ENCODE measurements at regions not wholly inside any gene's neighbourhood (a gene's known extent, or its start where the extent isn't known, plus 50 kb on each side); places are given as distances from the start of the nearest gene placed in this dataset.

DNA sequence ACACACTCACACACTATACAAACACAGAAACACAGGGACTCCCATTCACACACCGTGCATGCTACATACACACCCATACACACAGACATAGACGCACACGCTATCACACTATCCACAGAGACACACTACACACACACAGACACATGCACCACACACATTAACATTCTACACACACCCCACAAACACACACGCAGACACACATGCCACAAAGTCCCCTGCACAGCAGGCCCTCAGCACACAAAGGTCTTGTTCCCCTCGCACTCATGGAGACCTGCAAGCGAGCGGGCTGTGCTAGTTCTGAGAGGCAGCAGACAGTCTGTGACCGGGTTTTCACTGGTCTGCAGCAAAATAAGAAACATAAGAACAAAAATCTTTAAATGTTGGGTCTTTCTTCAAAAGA lies 429.6 kb upstream of the SALL3 start:
- Histone ChIP-seq H3K36me3 (replicated peaks in 1 of 2; ENCODE audit: control insufficient read depth in 2 of 2, insufficient read depth in 2 of 2, low read length in 2 of 2) (no peaks in the 10 kb centered on the region), H3K4me1 (ENCODE audit: control insufficient read depth in 2 of 2, insufficient read depth in 1 of 2, low read depth in 1 of 2, low read length in 2 of 2) (no peaks in the 10 kb centered on the region), H3K14ac (ENCODE audit: low read length) (peak overlapping the region; percentile 48), H3K23ac (ENCODE audit: low read depth, low read length, poor library complexity) (no peak overlapping the region), H2BK12ac (ENCODE audit: low read length) (no peak overlapping the region), H3K27ac (replicated peaks; ENCODE audit: low read length) (no peak overlapping the region), H3K4ac (ENCODE audit: low read length) (peak overlapping the region; percentile 40), H3K27me3 (ENCODE audit: control insufficient read depth in 3 of 3, insufficient read depth in 3 of 3, low read depth in 1 of 3, low read length in 3 of 3) (no peaks in the 10 kb centered on the region), H2BK120ac (ENCODE audit: low read depth, low read length) (no peak overlapping the region), H2BK5ac (ENCODE audit: low read length) (no peak overlapping the region), H3K9ac (ENCODE audit: low read depth, low read length, poor library complexity) (no peak overlapping the region), H3K79me1 (ENCODE audit: low read depth, low read length) (no peaks in the 10 kb centered on the region), H4K8ac (ENCODE audit: low read depth, low read length) (no peak overlapping the region), H3K4me3 (ENCODE audit: low read length in 2 of 2) (no peak overlapping the region), H4K91ac (ENCODE audit: low read depth, low read length, poor library complexity) (no peak overlapping the region), H2AFZ (ENCODE audit: low read length) (no peak overlapping the region), H2AK5ac (ENCODE audit: low read depth, low read length) (no peak overlapping the region), H3K9me3 (replicated peaks in 1 of 2; ENCODE audit: control insufficient read depth in 2 of 2, insufficient read depth in 1 of 2, low read depth in 1 of 2, low read length in 2 of 2) (peaks cover 0 to 9% of the 10 kb centered on the region in 2 donors), H2BK15ac (ENCODE audit: low read length) (no peak overlapping the region), H3K4me2 (ENCODE audit: insufficient read depth, low read length, poor library complexity, severe bottlenecking) (no peak overlapping the region), H3K18ac (ENCODE audit: low read length) (peak overlapping the region; percentile 59)
- no peak for DNase-seq (ENCODE audit: low spot score)
- WGBS, 2 donors (ENCODE audit: extremely low coverage in 2 of 2, insufficient read length in 2 of 2, insufficient replicate concordance in 1 of 2) = no CpG with 5 or more reads among the region's 8 CpGs

DNA sequence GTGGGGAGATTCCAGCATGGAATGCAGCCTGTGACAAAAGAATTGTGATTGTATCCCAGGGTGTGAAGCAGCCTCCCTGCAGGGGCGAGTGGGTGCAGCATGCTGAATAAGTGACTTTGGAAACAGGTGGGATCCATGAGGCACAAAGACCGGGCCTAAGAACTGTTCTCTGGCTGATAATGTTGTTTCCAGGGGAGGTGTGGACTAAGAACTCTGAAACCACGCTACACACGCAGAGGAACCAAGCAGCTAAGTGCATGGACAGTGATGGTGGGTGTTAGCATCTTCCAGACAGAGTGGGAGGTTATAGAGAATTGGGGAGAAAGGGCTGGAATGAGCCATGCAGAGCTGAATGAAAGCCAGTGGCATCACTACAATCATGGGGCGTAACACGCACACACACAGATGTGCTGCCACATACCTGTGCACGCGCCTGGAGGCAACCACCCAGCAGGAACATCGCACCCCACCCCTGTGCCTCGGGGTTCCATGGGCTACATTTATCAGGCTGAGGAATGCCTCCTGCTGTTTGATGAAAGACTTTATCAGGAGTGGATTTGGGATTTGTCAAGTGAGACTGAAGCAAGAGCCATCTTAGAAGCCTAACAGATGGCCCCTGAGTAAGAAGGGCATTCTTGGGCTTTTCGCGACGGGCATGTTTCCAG lies 424.5 kb upstream of the SALL3 start:
- Histone ChIP-seq H3K14ac (ENCODE audit: low read length) (no peak overlapping the region), H2BK120ac (ENCODE audit: low read depth, low read length) (no peak overlapping the region), H3K79me1 (ENCODE audit: low read depth, low read length) (no peaks in the 10 kb centered on the region), H2BK5ac (ENCODE audit: low read length) (no peak overlapping the region), H4K8ac (ENCODE audit: low read depth, low read length) (no peak overlapping the region), H3K4me2 (ENCODE audit: insufficient read depth, low read length, poor library complexity, severe bottlenecking) (no peak overlapping the region), H3K4ac (ENCODE audit: low read length) (no peak overlapping the region), H4K91ac (ENCODE audit: low read depth, low read length, poor library complexity) (no peak overlapping the region), H3K9me3 (replicated peaks in 1 of 2; ENCODE audit: control insufficient read depth in 2 of 2, insufficient read depth in 1 of 2, low read depth in 1 of 2, low read length in 2 of 2) (peaks cover 0 to 4% of the 10 kb centered on the region in 2 donors), H3K4me1 (ENCODE audit: control insufficient read depth in 2 of 2, insufficient read depth in 1 of 2, low read depth in 1 of 2, low read length in 2 of 2) (no peaks in the 10 kb centered on the region), H3K27ac (replicated peaks; ENCODE audit: low read length) (no peak overlapping the region), H3K36me3 (replicated peaks in 1 of 2; ENCODE audit: control insufficient read depth in 2 of 2, insufficient read depth in 2 of 2, low read length in 2 of 2) (no peaks in the 10 kb centered on the region), H2BK12ac (ENCODE audit: low read length) (no peak overlapping the region), H3K9ac (ENCODE audit: low read depth, low read length, poor library complexity) (no peak overlapping the region), H3K18ac (ENCODE audit: low read length) (no peak overlapping the region), H3K4me3 (ENCODE audit: low read length in 2 of 2) (no peak overlapping the region), H2AK5ac (ENCODE audit: low read depth, low read length) (no peak overlapping the region), H2BK15ac (ENCODE audit: low read length) (no peak overlapping the region), H2AFZ (ENCODE audit: low read length) (no peak overlapping the region), H3K23ac (ENCODE audit: low read depth, low read length, poor library complexity) (no peak overlapping the region), H3K27me3 (ENCODE audit: control insufficient read depth in 3 of 3, insufficient read depth in 3 of 3, low read depth in 1 of 3, low read length in 3 of 3) (no peaks in the 10 kb centered on the region)
- no CpG with 5 or more reads among the region's 13 CpGs for whole genome bisulfite sequencing, 2 donors (ENCODE audit: extremely low coverage in 2 of 2, insufficient read length in 2 of 2, insufficient replicate concordance in 1 of 2)
- DNase-seq (ENCODE audit: low spot score) = no peak

DNA sequence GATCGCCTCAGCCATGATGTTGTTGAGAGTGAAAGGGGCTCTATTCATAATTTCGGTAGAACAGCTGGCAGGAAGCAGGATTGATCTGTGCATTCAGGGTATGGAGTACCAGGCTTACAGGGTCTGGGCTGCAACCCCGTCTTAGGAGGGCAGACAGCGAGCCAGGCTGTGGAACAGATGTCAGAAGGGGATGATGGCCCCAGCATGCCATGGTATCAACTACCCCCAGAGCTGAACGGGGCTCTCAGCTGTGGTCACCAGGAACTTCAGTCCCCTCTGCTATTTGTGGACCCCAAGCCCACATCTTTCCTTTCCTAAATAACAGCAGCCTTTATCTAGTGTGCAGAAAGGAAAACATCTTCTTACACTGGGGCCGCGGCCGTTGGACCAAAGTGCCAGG lies 422.2 kb upstream of the SALL3 start:
- Histone ChIP-seq H4K8ac (ENCODE audit: low read depth, low read length) (no peak overlapping the region), H3K27ac (replicated peaks; ENCODE audit: low read length) (no peak overlapping the region), H2AFZ (ENCODE audit: low read length) (no peak overlapping the region), H3K23ac (ENCODE audit: low read depth, low read length, poor library complexity) (no peak overlapping the region), H3K27me3 (ENCODE audit: control insufficient read depth in 3 of 3, insufficient read depth in 3 of 3, low read depth in 1 of 3, low read length in 3 of 3) (peaks cover 0 to 11% (median 0%) of the 10 kb centered on the region in 3 experiments), H3K9me3 (replicated peaks in 1 of 2; ENCODE audit: control insufficient read depth in 2 of 2, insufficient read depth in 1 of 2, low read depth in 1 of 2, low read length in 2 of 2) (peaks cover 0 to 4% of the 10 kb centered on the region in 2 donors), H3K4me1 (ENCODE audit: control insufficient read depth in 2 of 2, insufficient read depth in 1 of 2, low read depth in 1 of 2, low read length in 2 of 2) (peaks cover 6% of the 10 kb centered on the region in 2 donors), H2BK5ac (ENCODE audit: low read length) (no peak overlapping the region), H2BK12ac (ENCODE audit: low read length) (no peak overlapping the region), H4K91ac (ENCODE audit: low read depth, low read length, poor library complexity) (no peak overlapping the region), H3K14ac (ENCODE audit: low read length) (no peak overlapping the region), H2AK5ac (ENCODE audit: low read depth, low read length) (no peak overlapping the region), H3K36me3 (replicated peaks in 1 of 2; ENCODE audit: control insufficient read depth in 2 of 2, insufficient read depth in 2 of 2, low read length in 2 of 2) (no peaks in the 10 kb centered on the region), H2BK15ac (ENCODE audit: low read length) (no peak overlapping the region), H3K18ac (ENCODE audit: low read length) (no peak overlapping the region), H3K79me1 (ENCODE audit: low read depth, low read length) (no peaks in the 10 kb centered on the region), H3K4me2 (ENCODE audit: insufficient read depth, low read length, poor library complexity, severe bottlenecking) (no peak overlapping the region), H2BK120ac (ENCODE audit: low read depth, low read length) (no peak overlapping the region), H3K4ac (ENCODE audit: low read length) (no peak overlapping the region), H3K4me3 (ENCODE audit: low read length in 2 of 2) (no peak overlapping the region), H3K9ac (ENCODE audit: low read depth, low read length, poor library complexity) (no peak overlapping the region)
- no CpG with 5 or more reads among the region's 8 CpGs for WGBS, 2 donors (ENCODE audit: extremely low coverage in 2 of 2, insufficient read length in 2 of 2, insufficient replicate concordance in 1 of 2)
- no peak for DNase-seq (ENCODE audit: low spot score)

- Histone ChIP-seq H3K27ac (replicated peaks; ENCODE audit: low read length) (no peak overlapping the region), H3K4ac (ENCODE audit: low read length) (no peak overlapping the region), H3K27me3 (ENCODE audit: control insufficient read depth in 3 of 3, insufficient read depth in 3 of 3, low read depth in 1 of 3, low read length in 3 of 3) (peaks cover 0 to 12% (median 0%) of the 10 kb centered on the region in 3 experiments), H4K8ac (ENCODE audit: low read depth, low read length) (no peak overlapping the region), H3K79me1 (ENCODE audit: low read depth, low read length) (no peaks in the 10 kb centered on the region), H3K4me1 (ENCODE audit: control insufficient read depth in 2 of 2, insufficient read depth in 1 of 2, low read depth in 1 of 2, low read length in 2 of 2) (peaks cover 6 to 7% of the 10 kb centered on the region in 2 donors), H3K9ac (ENCODE audit: low read depth, low read length, poor library complexity) (no peak overlapping the region), H3K4me2 (ENCODE audit: insufficient read depth, low read length, poor library complexity, severe bottlenecking) (no peak overlapping the region), H2BK5ac (ENCODE audit: low read length) (no peak overlapping the region), H2AK5ac (ENCODE audit: low read depth, low read length) (no peak overlapping the region), H2AFZ (ENCODE audit: low read length) (no peak overlapping the region), H3K14ac (ENCODE audit: low read length) (no peak overlapping the region), H3K36me3 (replicated peaks in 1 of 2; ENCODE audit: control insufficient read depth in 2 of 2, insufficient read depth in 2 of 2, low read length in 2 of 2) (no peaks in the 10 kb centered on the region), H2BK15ac (ENCODE audit: low read length) (no peak overlapping the region), H2BK12ac (ENCODE audit: low read length) (no peak overlapping the region), H3K9me3 (replicated peaks in 1 of 2; ENCODE audit: control insufficient read depth in 2 of 2, insufficient read depth in 1 of 2, low read depth in 1 of 2, low read length in 2 of 2) (peaks cover 0 to 4% of the 10 kb centered on the region in 2 donors), H3K4me3 (ENCODE audit: low read length in 2 of 2) (no peak overlapping the region), H2BK120ac (ENCODE audit: low read depth, low read length) (no peak overlapping the region), H3K18ac (ENCODE audit: low read length) (peak overlapping the region; percentile 1), H3K23ac (ENCODE audit: low read depth, low read length, poor library complexity) (no peak overlapping the region), H4K91ac (ENCODE audit: low read depth, low read length, poor library complexity) (no peak overlapping the region)
- DNase-seq (ENCODE audit: low spot score) = no peak
- WGBS, 2 donors (ENCODE audit: extremely low coverage in 2 of 2, insufficient read length in 2 of 2, insufficient replicate concordance in 1 of 2) = no CpG with 5 or more reads among the region's 23 CpGs
Observed at GRCh38 chr18:78558101-78558810, 421.4 kb upstream of the SALL3 start.

All from neuronal stem cell (in vitro differentiated cells).